ENCODE measurements at regions not wholly inside any gene's neighbourhood (a gene's known extent, or its start where the extent isn't known, plus 50 kb on each side); places are given as distances from the start of the nearest gene placed in this dataset.

GRCh38 chr10:2106641-2107040 is 369.3 kb upstream of the ADARB2 start:
- H3K27me3 Mint-ChIP-seq (ENCODE audit: insufficient read depth, unreplicated experiment) = no peaks in the 10 kb centered on the region
- intact Hi-C loops (cut with micrococcal nuclease) = no loop called here
- no peaks in the 10 kb centered on the region for H3K36me3 Mint-ChIP-seq (ENCODE audit: insufficient read depth, unreplicated experiment)
- DNase-seq (ENCODE audit: unreplicated experiment) = no peak
- H3K27ac Mint-ChIP-seq (ENCODE audit: low read depth, unreplicated experiment) = no peak overlapping the region
- H3K4me3 Mint-ChIP-seq (ENCODE audit: unreplicated experiment) = no peak overlapping the region
- peaks cover 4% of the 10 kb centered on the region for H3K4me1 Mint-ChIP-seq (ENCODE audit: insufficient read depth, unreplicated experiment)
- TF ChIP-seq CTCF (IDR thresholded peaks at IDR 0.05; ENCODE audit: unreplicated experiment) = no peak
- ChIA-PET CTCF (interaction anchor here (0.6 to 1.1 kb wide), 2 partner anchors 16 to 123 kb away, joined by 3 read pairs; no protein-coding TSS in a partner anchor), POLR2A (no interaction called here)
- H3K9me3 Mint-ChIP-seq (ENCODE audit: unreplicated experiment) = peaks cover 14% of the 10 kb centered on the region
- BruUV-seq (replicated peaks) = no TSS peak

DNA sequence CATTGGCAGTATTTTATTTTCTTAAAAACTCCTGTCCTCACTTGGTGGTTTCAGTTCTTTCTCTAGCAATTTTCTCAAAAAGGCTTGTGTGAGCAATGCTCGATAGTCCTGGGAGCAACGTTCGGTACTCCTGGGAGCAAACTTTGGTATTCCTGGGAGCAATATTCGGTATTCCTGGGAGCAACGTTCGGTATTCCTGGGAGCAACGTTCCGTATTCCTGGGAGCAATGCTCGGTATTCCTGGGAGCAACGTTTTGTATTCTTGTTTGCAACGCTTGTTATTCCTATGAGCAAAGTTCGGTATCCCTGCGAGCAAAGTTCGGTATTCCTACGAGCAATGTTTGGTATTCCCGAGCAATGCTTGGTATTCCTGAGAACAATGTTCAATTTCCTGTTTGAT is 362.0 kb upstream of the ADARB2 start:
- Mint-ChIP-seq H3K27ac (ENCODE audit: low read depth, unreplicated experiment) (no peak overlapping the region), H3K9me3 (ENCODE audit: unreplicated experiment) (peaks cover 3% of the 10 kb centered on the region), H3K4me1 (ENCODE audit: insufficient read depth, unreplicated experiment) (no peaks in the 10 kb centered on the region), H3K36me3 (ENCODE audit: insufficient read depth, unreplicated experiment) (no peaks in the 10 kb centered on the region), H3K27me3 (ENCODE audit: insufficient read depth, unreplicated experiment) (no peaks in the 10 kb centered on the region), H3K4me3 (ENCODE audit: unreplicated experiment) (no peak overlapping the region)
- ChIA-PET POLR2A (no interaction called here), CTCF (no interaction called here)
- no TSS peak for BruUV-seq (replicated peaks)
- intact Hi-C loops (cut with micrococcal nuclease) = no loop called here
- no peak for TF ChIP-seq CTCF (IDR thresholded peaks at IDR 0.05; ENCODE audit: unreplicated experiment)
- DNase-seq (ENCODE audit: unreplicated experiment) = no peak

DNA sequence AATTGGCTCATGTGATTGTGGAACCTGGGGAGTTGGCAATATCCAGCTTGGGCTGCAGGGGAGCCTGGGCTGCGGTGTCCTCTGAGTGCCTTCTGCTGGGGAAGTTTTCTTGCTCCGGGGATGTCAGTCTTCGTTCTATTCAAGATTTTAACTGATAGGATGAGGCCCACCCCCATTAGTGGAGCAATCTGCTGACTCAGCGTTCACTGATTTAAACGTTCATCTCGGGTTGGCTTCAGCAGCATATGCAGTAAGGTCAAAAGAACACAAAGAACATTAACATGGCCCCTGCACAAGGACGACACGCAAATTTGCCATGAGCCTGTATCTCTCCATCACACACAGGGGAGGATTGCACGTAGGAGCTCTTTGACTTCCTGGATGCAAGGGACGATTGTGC is 360.6 kb upstream of the ADARB2 start:
- no peak for DNase-seq (ENCODE audit: unreplicated experiment)
- Mint-ChIP-seq H3K4me1 (ENCODE audit: insufficient read depth, unreplicated experiment) (no peaks in the 10 kb centered on the region), H3K4me3 (ENCODE audit: unreplicated experiment) (no peak overlapping the region), H3K9me3 (ENCODE audit: unreplicated experiment) (no peaks in the 10 kb centered on the region), H3K36me3 (ENCODE audit: insufficient read depth, unreplicated experiment) (no peaks in the 10 kb centered on the region), H3K27me3 (ENCODE audit: insufficient read depth, unreplicated experiment) (no peaks in the 10 kb centered on the region), H3K27ac (ENCODE audit: low read depth, unreplicated experiment) (no peak overlapping the region)
- BruUV-seq (replicated peaks) = no TSS peak
- no peak for TF ChIP-seq CTCF (IDR thresholded peaks at IDR 0.05; ENCODE audit: unreplicated experiment)
- CTCF ChIA-PET = no interaction called here
- POLR2A ChIA-PET = interaction anchor here (0.6 kb wide), 1 partner anchor 958 kb away, joined by 3 read pairs; no protein-coding TSS in a partner anchor
- intact Hi-C loops (cut with micrococcal nuclease) = no loop called here

GRCh38 chr10:2094171-2094570 is 356.8 kb upstream of the ADARB2 start:
- ChIA-PET POLR2A (no interaction called here), CTCF (no interaction called here)
- BruUV-seq (replicated peaks) = no TSS peak
- no peak for DNase-seq (ENCODE audit: unreplicated experiment)
- Mint-ChIP-seq H3K4me3 (ENCODE audit: unreplicated experiment) (no peak overlapping the region), H3K27ac (ENCODE audit: low read depth, unreplicated experiment) (no peak overlapping the region), H3K27me3 (ENCODE audit: insufficient read depth, unreplicated experiment) (no peaks in the 10 kb centered on the region), H3K9me3 (ENCODE audit: unreplicated experiment) (no peaks in the 10 kb centered on the region), H3K36me3 (ENCODE audit: insufficient read depth, unreplicated experiment) (no peaks in the 10 kb centered on the region), H3K4me1 (ENCODE audit: insufficient read depth, unreplicated experiment) (no peaks in the 10 kb centered on the region)
- TF ChIP-seq CTCF (IDR thresholded peaks at IDR 0.05; ENCODE audit: unreplicated experiment) = no peak
- intact Hi-C loops (cut with micrococcal nuclease) = no loop called here

Measured in MCF 10A (cell line).